ENCODE measurements at regions not wholly inside any gene's neighbourhood (a gene's known extent, or its start where the extent isn't known, plus 50 kb on each side); places are given as distances from the start of the nearest gene placed in this dataset.
A peak's percentile ranks its signal among the peaks of the same experiment; 100 is the strongest.

- H3K4me2 ChIP-seq (ENCODE audit: insufficient read depth, low read length): no peak overlapping the region
- no peak overlapping the region for H3K27ac ChIP-seq (ENCODE audit: extremely low read depth, low read depth, low read length)
- in situ Hi-C loops (cut with MboI): loop anchor here (25.0 kb wide), 1 partner anchor 237 kb away; no protein-coding TSS in a partner anchor
- intact Hi-C loops (cut with micrococcal nuclease): no loop called here
- ChIA-PET CTCF (ENCODE audit: low intra/inter-chr PET ratio) (no interaction called here), POLR2A (no interaction called here)
- H3K9ac ChIP-seq (ENCODE audit: insufficient read depth in 1 of 2, low read depth in 2 of 2, low read length in 2 of 2): no peak overlapping the region
- H3K36me3 ChIP-seq (ENCODE audit: control insufficient read depth, insufficient read depth, low read length): no peaks in the 10 kb centered on the region
- H3K9me3 ChIP-seq (replicated peaks; ENCODE audit: control insufficient read depth, insufficient read depth, low read depth, low read length): no peaks in the 10 kb centered on the region
- ATAC-seq (no peak), DNase-seq (ENCODE audit: extremely low read depth in 1 of 4, low spot score in 3 of 4) (no peak), FAIRE-seq (no peak)
- no peaks in the 10 kb centered on the region for H3K9me1 ChIP-seq (ENCODE audit: control insufficient read depth, insufficient read depth, low read length)
- no peaks in the 10 kb centered on the region for H3K4me1 ChIP-seq (replicated peaks in 1 of 2; ENCODE audit: control insufficient read depth in 2 of 2, insufficient read depth in 2 of 2, low read length in 2 of 2)
- peak; percentile 12; the same call in 1 of the 2 replicates for TF ChIP-seq MAFF (IDR thresholded peaks at IDR 0.05; ENCODE audit: low read length)
- TF ChIP-seq ZNF316 (IDR thresholded peaks at IDR 0.05): peak; percentile 71
- TF ChIP-seq MAFG (tag; conservative IDR thresholded peaks at IDR 0.05): 0 out of 2 replicates have a peak, but pooled peaks have one; percentile 18
- TF ChIP-seq STAT5A (IDR thresholded peaks at IDR 0.05; ENCODE audit: borderline replicate concordance, low read length): no peak
- TF ChIP-seq C11orf30 (IDR thresholded peaks at IDR 0.05; ENCODE audit: low read depth): peak; percentile 51; the same call in 1 of the 2 replicates
- no peak for TF ChIP-seq RFX7 (CRISPR knock-in tag; IDR thresholded peaks at IDR 0.05)
- TF ChIP-seq ZFP30 (CRISPR knock-in tag; IDR thresholded peaks at IDR 0.05; ENCODE audit: borderline replicate concordance): no peak
- no peak for TF ChIP-seq ZNF395 (CRISPR knock-in tag; IDR thresholded peaks at IDR 0.05)
- WGBS (ENCODE audit: insufficient coverage, low coverage, missing lambda C conversion rate): 0% methylated on average over 1 of the region's 1 CpG
- no peak overlapping the region for H2AFZ ChIP-seq (ENCODE audit: low read depth, low read length)
- H3K27me3 ChIP-seq (ENCODE audit: control insufficient read depth in 2 of 2, insufficient read depth in 2 of 2, low read length in 2 of 2): no peaks in the 10 kb centered on the region
- no peak overlapping the region for H3K4me3 ChIP-seq
- no peaks in the 10 kb centered on the region for H3K79me2 ChIP-seq (ENCODE audit: control insufficient read depth, insufficient read depth, low read length)
- BruUV-seq (replicated peaks): no TSS peak
- H4K20me1 ChIP-seq (replicated peaks; ENCODE audit: control insufficient read depth, insufficient read depth, low read length): no peaks in the 10 kb centered on the region
These were observed 103.1 kb upstream of the DCLK2 start for GRCh38 chr4:149975172-149975571.

Data from K562 (cell line).